LNCaP clone FGC (cell line): ENCODE measurements at regions not wholly inside any gene's neighbourhood (a gene's known extent, or its start where the extent isn't known, plus 50 kb on each side); places are given as distances from the start of the nearest gene placed in this dataset.

Experiments
- DNase-seq: peaks from one replicate; pipeline ENCODE4 v3.0.0-alpha.2; 2011; ENCODE audit warnings: low read depth
- H3K4me3 ChIP-seq: 2 replicates; pipeline ENCODE4 v1.5.1; 2011; ENCODE audit warnings: mild to moderate bottlenecking, low read depth, low read length, control low read depth
- CTCF ChIP-seq: IDR thresholded peaks from 2 replicates; pipeline ENCODE4 v1.5.1; 2012; ENCODE audit warnings: mild to moderate bottlenecking; ENCODE audit not compliant: control insufficient read depth, insufficient read depth; ENCODE audit errors: extremely low read depth

- H3K4me3 ChIP-seq = no peak overlapping the region
- no peak for DNase-seq
- no peak for TF ChIP-seq CTCF
Measured at GRCh38 chr6:14470101-14470500, 352.5 kb downstream of the CD83 start.

GRCh38 chr6:14470671-14471070, 353.1 kb downstream of the CD83 start:
- no peak for TF ChIP-seq CTCF
- H3K4me3 ChIP-seq = no peak overlapping the region
- no peak for DNase-seq

- no peak for DNase-seq
- no peak for TF ChIP-seq CTCF
- no peak overlapping the region for H3K4me3 ChIP-seq
Measured at GRCh38 chr6:14472255-14472985, 354.8 kb downstream of the CD83 start.

GRCh38 chr6:14472986-14473337, 355.4 kb downstream of the CD83 start:
- TF ChIP-seq CTCF = no peak
- no peak overlapping the region for H3K4me3 ChIP-seq
- DNase-seq = no peak

GRCh38 chr6:14474816-14475215, 357.2 kb downstream of the CD83 start:
- H3K4me3 ChIP-seq = no peak overlapping the region
- DNase-seq = no peak
- no peak for TF ChIP-seq CTCF

- TF ChIP-seq CTCF = no peak
- no peak overlapping the region for H3K4me3 ChIP-seq
- DNase-seq = no peak
Measured at GRCh38 chr6:14475306-14475705, 357.7 kb downstream of the CD83 start.
